Hypothalamus (tissue), 51 donors: ENCODE measurements at regions not wholly inside any gene's neighbourhood (a gene's known extent, or its start where the extent isn't known, plus 50 kb on each side); places are given as distances from the start of the nearest gene placed in this dataset.

Experiments
- DNase-seq, 51 donors: peaks; one replicate each; lab custom pipeline; 2025; lab: John Stamatoyannopoulos, UW

DNA sequence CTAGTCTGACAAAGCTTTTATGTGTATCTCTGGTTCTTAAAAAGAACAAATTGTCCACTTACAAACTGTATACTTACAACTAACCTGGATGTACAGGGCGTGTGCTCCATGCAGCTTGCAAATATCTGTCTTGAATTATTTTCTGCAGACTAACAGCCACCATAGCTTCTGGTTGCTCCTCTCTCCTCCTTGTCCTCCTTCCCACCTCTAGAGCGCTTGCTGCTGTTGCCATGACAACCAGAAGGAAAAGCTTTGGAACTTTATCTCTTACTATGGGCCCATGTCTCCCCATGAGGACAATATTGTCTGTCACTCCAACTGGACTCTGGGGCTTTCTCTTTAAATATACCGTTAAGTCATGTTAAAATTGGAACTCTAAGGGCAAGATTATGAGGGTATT lies 71.5 kb upstream of the DHX40 start:
- DNase-seq: peak in 4 of 51 donors; percentile 4 to 33 (median 12)

GRCh38 chr17:59494757-59495368 lies 70.5 kb upstream of the DHX40 start:
- DNase-seq: no peak

DNA sequence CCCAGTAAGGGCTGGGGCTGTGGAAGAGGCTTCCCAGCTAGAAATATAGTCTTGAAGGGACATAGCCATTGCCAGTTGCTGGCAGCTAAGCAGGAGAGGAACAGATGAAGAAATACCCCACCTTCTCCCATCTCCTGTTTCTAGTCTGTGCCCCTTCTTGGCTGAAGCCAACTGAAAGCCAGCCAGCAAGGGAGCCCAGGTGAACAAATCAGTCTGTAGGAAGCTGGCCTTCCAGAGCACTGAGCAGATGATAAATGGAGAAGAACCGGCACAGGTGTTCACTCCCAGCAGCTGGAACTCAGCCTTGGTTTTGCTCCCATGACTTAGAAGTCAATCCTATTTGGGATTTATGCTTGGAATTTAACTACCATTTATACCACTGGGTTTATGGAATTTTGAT lies 69.2 kb upstream of the DHX40 start:
- no peak for DNase-seq

DNA sequence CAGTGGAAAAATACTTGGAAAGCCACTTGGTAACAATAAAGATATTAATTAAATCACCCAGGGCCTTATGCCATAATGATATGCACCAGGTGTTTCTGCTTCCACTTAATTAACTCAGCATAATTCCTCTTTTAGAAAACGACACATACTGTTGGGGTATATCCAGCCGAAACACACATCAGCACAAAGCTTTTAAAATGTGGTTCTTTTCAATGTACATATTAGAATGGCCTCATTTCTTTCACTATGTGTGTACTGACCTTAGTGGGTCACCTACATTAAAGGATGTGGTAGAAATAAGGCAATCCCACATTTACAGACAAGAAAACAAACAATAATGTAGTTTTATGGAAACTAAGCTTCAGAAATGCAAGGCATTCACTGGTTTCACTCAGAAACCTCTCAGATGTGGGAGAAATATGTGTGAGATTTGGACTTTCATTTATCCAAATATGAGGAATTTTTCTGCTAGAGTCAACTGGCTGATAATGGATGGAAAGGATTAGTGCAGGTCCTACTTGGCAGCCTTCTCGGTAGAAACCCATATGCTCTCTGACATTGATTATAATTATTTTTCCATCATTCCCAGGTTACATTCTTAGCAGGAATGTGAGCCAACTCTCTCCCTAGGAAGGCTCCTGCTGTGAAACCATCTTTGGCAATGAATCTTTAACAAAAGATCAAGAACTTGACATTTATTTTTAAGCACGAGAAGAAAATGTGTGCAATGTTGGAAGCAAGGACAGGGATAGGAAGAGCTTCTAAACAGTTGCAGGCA lies 66.7 kb upstream of the DHX40 start:
- no peak for DNase-seq

DNA sequence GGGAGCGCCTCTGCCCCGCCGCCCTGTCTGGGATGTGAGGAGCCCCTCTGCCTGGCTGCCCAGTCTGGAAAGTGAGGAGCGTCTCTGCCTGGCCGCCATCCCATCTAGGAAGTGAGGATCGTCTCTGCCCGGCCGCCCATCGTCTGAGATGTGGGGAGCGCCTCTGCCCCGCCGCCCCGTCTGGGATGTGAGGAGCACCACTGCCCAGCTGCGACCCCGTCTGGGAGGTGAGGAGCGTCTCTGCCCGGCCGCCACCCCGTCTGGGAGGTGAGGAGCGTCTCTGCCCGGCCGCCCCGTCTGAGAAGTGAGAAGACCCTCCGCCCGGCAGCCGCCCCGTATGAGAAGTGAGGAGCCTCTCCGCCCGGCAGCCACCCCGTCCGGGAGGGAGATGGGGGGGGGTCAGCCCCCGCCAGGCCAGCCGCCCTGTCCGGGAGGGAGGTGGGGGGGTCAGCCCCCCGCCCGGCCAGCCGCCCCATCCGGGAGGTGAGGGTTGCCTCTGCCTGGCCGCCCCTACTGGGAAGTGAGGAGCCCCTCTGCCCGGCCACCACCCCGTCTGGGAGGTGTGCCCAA lies 65.2 kb upstream of the DHX40 start:
- DNase-seq: peak in 1 of 51 donors; percentile 13

GRCh38 chr17:59501690-59502089 lies 63.7 kb upstream of the DHX40 start:
- no peak for DNase-seq

DNA sequence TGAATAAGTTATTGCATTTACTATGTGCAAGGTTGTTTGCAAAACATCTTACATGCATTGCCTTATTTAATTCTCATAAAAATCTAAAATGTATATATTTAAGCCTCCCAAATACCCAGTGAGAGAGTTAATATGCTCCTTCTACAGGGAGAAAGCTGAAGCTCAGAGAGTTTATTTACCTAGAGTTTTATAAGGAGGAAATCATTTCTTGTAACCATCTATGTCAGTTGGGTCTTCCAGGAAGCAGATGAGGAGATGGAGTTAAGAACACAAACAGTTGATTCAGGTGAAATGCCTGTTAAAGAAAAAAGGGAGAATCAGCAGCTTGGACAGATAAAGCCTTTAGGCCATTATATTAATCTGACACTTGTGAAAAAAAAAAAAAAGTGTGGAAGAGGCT lies 62.6 kb upstream of the DHX40 start:
- DNase-seq: no peak

GRCh38 chr17:59503500-59503899 lies 61.9 kb upstream of the DHX40 start:
- DNase-seq: no peak

- DNase-seq: no peak
Observed at GRCh38 chr17:59504821-59505220, 60.6 kb upstream of the DHX40 start.

DNA sequence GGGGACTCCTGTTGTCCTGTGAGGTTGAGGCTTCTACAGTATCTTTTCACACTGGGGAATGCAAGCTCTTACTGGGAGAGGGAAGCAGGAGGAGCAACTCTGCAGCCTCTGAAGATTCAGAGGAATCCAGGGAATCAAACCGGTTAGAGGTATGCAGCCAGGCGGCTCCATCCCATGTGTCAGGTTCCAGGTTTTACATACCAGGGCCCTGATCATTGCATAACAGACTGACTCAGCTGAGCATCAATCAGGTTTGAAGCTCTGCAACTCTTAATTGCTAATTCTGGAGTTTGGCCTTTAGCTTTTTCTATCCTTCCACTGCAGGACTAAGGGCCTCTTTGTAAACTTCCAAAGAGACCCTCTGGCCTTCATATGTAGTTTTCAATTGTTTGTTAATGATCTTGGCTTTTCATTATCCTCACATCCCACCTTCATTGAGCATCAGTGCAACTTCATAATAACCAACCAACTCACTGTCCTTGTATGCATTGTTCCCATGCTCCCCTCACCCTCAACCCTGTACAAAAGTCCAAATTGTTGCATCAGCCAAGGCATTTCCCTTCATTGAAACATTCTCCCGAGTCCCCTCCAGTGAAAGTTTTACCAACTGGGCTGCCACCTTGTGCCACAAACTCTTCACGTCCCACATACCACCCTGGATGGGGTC lies 59.7 kb upstream of the DHX40 start:
- DNase-seq: no peak

- no peak for DNase-seq
Observed at GRCh38 chr17:59506894-59507726, 58.3 kb upstream of the DHX40 start.

DNA sequence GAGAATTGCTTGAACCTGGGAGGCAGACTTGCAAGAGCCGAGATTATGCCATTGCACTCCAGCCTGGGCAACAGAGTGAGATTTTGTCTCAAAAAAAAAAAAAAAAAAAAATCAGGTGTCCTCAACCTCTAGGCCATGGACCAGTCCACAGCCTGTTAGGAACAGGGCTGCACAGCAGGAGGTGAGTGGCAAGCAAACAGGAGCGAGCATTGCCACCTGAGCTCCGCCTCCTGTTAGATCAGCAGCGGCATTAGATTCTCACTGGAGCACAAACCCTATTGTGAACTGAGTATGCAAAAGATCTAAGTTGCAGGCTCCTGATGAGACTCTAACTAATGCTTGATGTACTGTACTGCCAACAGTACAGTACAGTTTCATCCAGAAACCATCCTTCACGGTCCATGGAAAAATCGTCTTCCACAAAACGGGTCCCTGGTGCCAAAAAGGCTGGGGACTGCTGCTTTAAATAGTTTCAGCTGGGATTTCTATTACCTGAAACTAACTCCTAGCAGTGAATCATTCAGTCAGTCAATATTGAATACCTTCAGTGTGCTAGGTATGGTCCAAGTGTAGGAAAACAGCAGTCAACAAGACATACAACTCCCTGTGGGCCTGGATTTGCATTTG lies 56.3 kb upstream of the DHX40 start:
- DNase-seq: no peak

DNA sequence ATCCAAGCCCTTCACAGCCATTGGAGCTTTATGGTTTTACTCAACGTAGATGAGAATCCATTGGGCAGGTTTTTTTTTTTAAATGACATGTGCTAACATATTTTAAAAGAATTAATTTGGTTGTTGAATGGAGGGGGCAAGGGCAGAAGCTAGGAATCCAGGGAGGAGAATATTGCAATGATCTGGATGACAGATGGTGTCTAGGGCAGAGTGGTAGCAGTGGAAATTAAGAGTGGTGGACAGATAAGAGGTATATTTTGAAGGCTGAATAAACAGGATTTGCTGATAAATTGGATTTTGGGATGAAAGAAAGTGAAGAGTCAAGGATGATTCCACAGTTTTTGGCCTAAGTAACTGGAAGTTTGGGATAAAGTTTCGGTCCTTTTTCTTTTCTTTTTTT lies 54.8 kb upstream of the DHX40 start:
- no peak for DNase-seq

- DNase-seq: no peak
Observed at GRCh38 chr17:59511726-59512125, 53.7 kb upstream of the DHX40 start.

DNA sequence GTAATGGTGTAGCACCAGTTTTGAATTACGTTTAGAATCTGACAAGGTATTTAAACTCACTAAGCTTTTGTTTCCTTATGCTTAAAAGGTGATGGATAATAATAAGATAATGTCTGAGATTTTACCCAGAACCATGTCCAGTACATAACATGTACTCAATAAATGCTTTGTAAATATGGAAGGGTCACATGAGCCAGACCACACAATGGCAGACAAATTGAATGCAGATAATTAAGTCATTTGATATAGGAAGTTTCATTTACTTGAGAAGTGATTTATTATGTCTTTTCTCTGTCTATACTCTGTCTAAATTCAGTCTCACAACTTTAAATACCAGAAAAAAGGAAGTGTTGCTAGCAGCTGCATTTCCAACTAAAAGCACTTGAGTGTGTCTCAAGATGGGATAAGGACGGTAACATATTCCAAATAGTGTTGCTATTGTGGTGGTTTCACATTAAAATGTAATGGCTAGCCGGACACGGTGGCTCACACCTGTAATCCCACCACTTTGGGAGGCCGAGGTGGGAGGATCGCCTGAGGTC lies 52.5 kb upstream of the DHX40 start:
- no peak for DNase-seq

DNA sequence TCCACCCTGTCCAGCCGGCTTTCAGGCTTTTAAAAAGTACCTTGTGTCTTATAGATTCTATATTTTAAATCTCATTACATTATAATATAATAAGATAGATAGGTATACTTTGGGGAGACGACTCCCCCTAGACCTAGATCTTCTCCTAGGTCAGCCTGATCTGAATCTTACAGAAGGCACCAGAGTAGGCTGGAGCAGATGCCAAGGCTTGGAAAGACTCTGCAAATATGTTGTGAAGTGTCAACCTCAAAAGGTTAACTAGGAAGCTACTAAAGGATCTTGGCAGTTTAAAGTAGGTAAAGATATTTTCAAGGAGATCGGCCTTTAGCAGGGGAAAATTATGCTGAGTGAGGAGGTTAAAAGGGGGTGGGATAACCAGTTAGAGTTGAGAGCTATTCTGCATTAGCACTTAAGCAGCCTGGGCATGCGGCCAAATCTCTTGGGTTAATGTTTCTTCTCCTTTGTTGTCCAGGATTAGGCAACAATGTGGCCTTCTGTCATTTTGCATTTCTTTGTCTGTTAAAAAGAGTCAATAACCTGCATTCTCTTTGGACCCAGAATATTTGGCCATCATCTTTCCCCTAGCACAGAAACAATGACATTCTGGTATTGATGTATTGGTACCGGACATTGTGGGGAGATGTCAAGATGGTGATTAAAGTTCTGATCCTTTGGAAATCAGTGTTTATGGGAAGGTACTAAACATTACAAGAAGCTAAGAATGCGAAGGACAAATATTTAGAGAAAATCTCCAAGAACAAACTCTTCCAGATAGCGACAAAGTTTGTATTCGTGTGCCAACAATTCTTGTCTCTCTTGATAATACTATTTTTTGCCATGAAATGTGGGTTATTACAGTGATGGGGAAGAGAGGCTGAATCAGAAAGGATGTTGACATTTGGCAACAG lies 51.2 kb upstream of the DHX40 start:
- peak in 30 of 51 donors; percentile 2 to 72 (median 41) for DNase-seq
